IMR-90 (cell line): ENCODE measurements at regions not wholly inside any gene's neighbourhood (a gene's known extent, or its start where the extent isn't known, plus 50 kb on each side); places are given as distances from the start of the nearest gene placed in this dataset.

ENCODE experiments used
- ATAC-seq: fragments of 200-7000 bp; cut with Tn5 transposase; 2 replicates; pipeline ENCODE4 v1.9.1; 2020; ENCODE audit warnings: low read depth, mild to moderate bottlenecking, moderate library complexity
- BruUV-seq: library from RNA; stranded (reverse); fragments of 400-500 nt; replicated peaks from 2 replicates; lab custom pipeline; 2021; lab: Mats Ljungman, UMichigan
- CTCF ChIA-PET: fragments of 300-600 bp; formaldehyde crosslinking; extraction: SDS; loops from one replicate; lab custom pipeline; 2021; ENCODE audit warnings: antibody characterized with exemption; lab: Yijun Ruan, JAX
- POLR2A ChIA-PET: fragments of 300-600 bp; sonication (Branson Sonifier 250); formaldehyde crosslinking; loops from one replicate; lab custom pipeline; 2022; ENCODE audit warnings: antibody characterized with exemption; ENCODE audit not compliant: unreplicated experiment; lab: Charles Lee
- DNase-seq: peaks from one replicate; pipeline ENCODE4 v3.0.0; 2013
- H2AFZ ChIP-seq: replicated peaks from 2 replicates; pipeline ENCODE3; 2013; ENCODE audit warnings: low read length, mild to moderate bottlenecking; ENCODE audit not compliant: poor library complexity
- H2AK5ac ChIP-seq: 2 replicates; pipeline ENCODE4 v1.6.1; 2013; ENCODE audit warnings: low read depth, low read length, inconsistent platforms
- H2AK9ac ChIP-seq: replicated peaks from 2 replicates; pipeline ENCODE3; 2013; ENCODE audit warnings: mild to moderate bottlenecking, low read depth, low read length, moderate library complexity; ENCODE audit not compliant: poor library complexity
- H2BK120ac ChIP-seq: 2 replicates; pipeline ENCODE4 v1.6.1; 2013; ENCODE audit warnings: low read depth, low read length, inconsistent platforms
- H2BK15ac ChIP-seq: 3 replicates; pipeline ENCODE4 v1.6.1; 2013; ENCODE audit warnings: low read depth, low read length, inconsistent platforms
- H2BK20ac ChIP-seq: 2 replicates; pipeline ENCODE4 v1.6.1; 2013; ENCODE audit warnings: low read depth, mild to moderate bottlenecking, inconsistent platforms, low read length, moderate library complexity
- H2BK5ac ChIP-seq: 2 replicates; pipeline ENCODE4 v1.6.1; 2013; ENCODE audit warnings: mild to moderate bottlenecking, low read depth, low read length, inconsistent platforms; ENCODE audit not compliant: poor library complexity, severe bottlenecking
- H3K14ac ChIP-seq: replicated peaks from 2 replicates; pipeline ENCODE4 v1.6.1; 2013; ENCODE audit warnings: low read depth, low read length, inconsistent platforms
- H3K18ac ChIP-seq: 2 replicates; pipeline ENCODE4 v1.6.1; 2013; ENCODE audit warnings: low read depth, low read length, control low read depth
- H3K23ac ChIP-seq: 2 replicates; pipeline ENCODE4 v1.6.1; 2013; ENCODE audit warnings: low read depth, low read length, inconsistent platforms
- H3K27ac ChIP-seq: 2 replicates; pipeline ENCODE4 v1.5.1; 2013; ENCODE audit warnings: mild to moderate bottlenecking, control low read depth, low read length; ENCODE audit not compliant: insufficient read depth
- H3K27me3 ChIP-seq: 2 replicates; pipeline ENCODE4 v1.6.1; 2013; ENCODE audit warnings: low read length; ENCODE audit not compliant: control insufficient read depth, insufficient read depth
- H3K36me3 ChIP-seq: 2 replicates; pipeline ENCODE4 v1.6.1; 2013; ENCODE audit warnings: low read length, mixed read lengths; ENCODE audit not compliant: control insufficient read depth, insufficient read depth
- H3K4ac ChIP-seq: 2 replicates; pipeline ENCODE4 v1.6.1; 2013; ENCODE audit warnings: low read depth, low read length, inconsistent platforms
- H3K4me1 ChIP-seq: 2 replicates; pipeline ENCODE4 v1.6.1; 2013; ENCODE audit warnings: low read length, mixed read lengths; ENCODE audit not compliant: control insufficient read depth, insufficient read depth
- H3K4me2 ChIP-seq: 2 replicates; pipeline ENCODE4 v1.6.1; 2013; ENCODE audit warnings: low read depth, mild to moderate bottlenecking, control low read depth, low read length, moderate library complexity
- H3K4me3 ChIP-seq: 2 replicates; pipeline ENCODE4 v1.5.1; 2013; ENCODE audit warnings: low read depth, mild to moderate bottlenecking, control low read depth, low read length, moderate library complexity; ENCODE audit not compliant: insufficient read depth
- H3K56ac ChIP-seq: 2 replicates; pipeline ENCODE4 v1.6.1; 2013; ENCODE audit warnings: low read length, inconsistent platforms; ENCODE audit not compliant: insufficient read depth; ENCODE audit errors: extremely low read depth
- H3K79me1 ChIP-seq, 2 experiments: 2 replicates each; pipeline ENCODE4 v1.6.1; 2013; ENCODE audit warnings: low read length in 2 of 2, inconsistent platforms in 1 of 2, low read depth in 1 of 2
- H3K9ac ChIP-seq: 2 replicates; pipeline ENCODE4 v1.6.1; 2013; ENCODE audit warnings: low read depth, low read length, control low read depth
- H3K9me1 ChIP-seq: 2 replicates; pipeline ENCODE4 v1.6.1; 2013; ENCODE audit warnings: low read length, inconsistent platforms; ENCODE audit not compliant: insufficient read depth
- H3K9me3 ChIP-seq: 2 replicates; pipeline ENCODE4 v1.6.1; 2013; ENCODE audit warnings: low read length; ENCODE audit not compliant: control insufficient read depth, insufficient read depth
- H4K20me1 ChIP-seq: 2 replicates; pipeline ENCODE4 v1.6.1; 2013; ENCODE audit warnings: low read length, inconsistent platforms; ENCODE audit not compliant: insufficient read depth
- H4K5ac ChIP-seq: 2 replicates; pipeline ENCODE4 v1.6.1; 2013; ENCODE audit warnings: mild to moderate bottlenecking, low read depth, low read length, control low read depth
- H4K8ac ChIP-seq, 2 experiments: 2 replicates each; pipeline ENCODE4 v1.6.1; 2013; ENCODE audit warnings: low read depth in 2 of 2, low read length in 2 of 2, control low read depth in 1 of 2, inconsistent platforms in 1 of 2
- H4K91ac ChIP-seq: 2 replicates; pipeline ENCODE4 v1.6.1; 2013; ENCODE audit warnings: low read depth, low read length, inconsistent platforms; ENCODE audit not compliant: insufficient read depth
- BHLHE40 ChIP-seq: fragments of 150-350 bp; IDR thresholded peaks from 2 replicates; pipeline ENCODE4 v1.6.1; 2016; ENCODE audit warnings: mild to moderate bottlenecking, low read depth, low read length
- MAZ ChIP-seq: IDR thresholded peaks from 2 replicates; pipeline ENCODE4 v1.6.1; 2012; ENCODE audit warnings: low read depth, mild to moderate bottlenecking, low read length, improper control_type of control experiment, moderate library complexity, borderline replicate concordance
- NFE2L2 ChIP-seq: fragments of 150-350 bp; IDR thresholded peaks from 2 replicates; pipeline ENCODE4 v1.6.1; 2016; ENCODE audit warnings: low read depth, mild to moderate bottlenecking, low read length
- RAD21 ChIP-seq: IDR thresholded peaks from 2 replicates; pipeline ENCODE4 v1.6.1; 2012; ENCODE audit warnings: low read length, improper control_type of control experiment
- WGBS, 2 experiments: methylation state at CpG; one replicate each; pipeline versions ENCODE4 v1.1.5 to v1.1.7; 2013; ENCODE audit warnings: missing lambda C conversion rate in 2 of 2; ENCODE audit not compliant: insufficient read length in 1 of 2; ENCODE audit errors: extremely low coverage in 2 of 2; 5-methylcytosine and 5-hydroxymethylcytosine counted together
- dilution Hi-C: fragments of 300-500 bp; cut with HindIII; formaldehyde crosslinking; loops from one replicate; pipeline ENCODE4 v1.14.3; 2018; ENCODE audit warnings: low sequenced_read_pairs; ENCODE audit not compliant: unreplicated experiment
- in situ Hi-C: fragments of 300-500 bp; cut with MboI; formaldehyde crosslinking; loops from 3 replicates; pipeline ENCODE4 v1.14.3; 2019; ENCODE audit warnings: low sequenced_read_pairs, inconsistent platforms, mixed read lengths
- intact Hi-C: fragments of 100-400 bp; cut with micrococcal nuclease; formaldehyde crosslinking; loops from 2 replicates; pipeline ENCODE4 v1.10.0; 2022
- TF ChIP-seq, protein P1 (sequence below): fragments of 150-350 bp; IDR thresholded peaks from 2 replicates; pipeline ENCODE4 v1.6.1; 2016; ENCODE audit warnings: low read depth, mild to moderate bottlenecking, low read length, moderate library complexity, borderline replicate concordance

DNA sequence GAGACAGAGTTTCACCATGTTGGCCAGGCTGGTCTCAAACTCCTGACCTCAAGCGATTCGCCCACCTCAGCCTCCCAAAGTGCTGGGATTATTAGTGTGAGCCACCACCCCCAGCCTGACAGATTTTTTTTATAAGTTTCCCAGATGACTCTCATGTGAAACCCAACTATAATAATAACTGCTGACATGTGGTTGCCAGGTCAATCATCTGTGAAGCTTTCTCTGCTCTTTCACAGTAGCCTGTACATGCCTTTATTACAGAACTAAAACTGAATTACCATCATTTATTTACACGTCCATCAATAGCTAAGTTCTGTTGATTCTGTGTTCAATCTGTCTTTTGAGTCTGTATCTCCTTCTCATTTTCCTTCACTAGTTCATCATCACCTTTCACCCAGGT, 218.5 kb downstream of the RPS29 start:
- Histone ChIP-seq H3K56ac (no peak overlapping the region), H3K27me3 (no peaks in the 10 kb centered on the region), H3K23ac (no peak overlapping the region), H3K36me3 (no peaks in the 10 kb centered on the region), H3K79me1 (no peaks in the 10 kb centered on the region), H3K27ac (no peak overlapping the region), H3K4me1 (no peaks in the 10 kb centered on the region), H3K18ac (no peak overlapping the region), H2BK5ac (no peak overlapping the region), H3K9me3 (no peaks in the 10 kb centered on the region), H3K9ac (no peak overlapping the region), H2AFZ (no peak overlapping the region), H2BK15ac (no peak overlapping the region), H2BK120ac (no peak overlapping the region), H2BK20ac (no peak overlapping the region), H3K4me2 (no peak overlapping the region), H4K8ac (no peak overlapping the region), H4K91ac (no peak overlapping the region), H2AK5ac (no peak overlapping the region), H2AK9ac (no peak overlapping the region), H3K4me3 (no peak overlapping the region), H4K5ac (no peak overlapping the region), H3K4ac (no peak overlapping the region), H3K9me1 (no peaks in the 10 kb centered on the region), H4K20me1 (no peaks in the 10 kb centered on the region), H3K14ac (no peak overlapping the region)
- no peak for ATAC-seq
- intact Hi-C loops (no loop called here), dilution Hi-C loops (no loop called here), in situ Hi-C loops (no loop called here)
- POLR2A ChIA-PET: no interaction called here
- WGBS, 2 experiments: no CpG with 5 or more reads among the region's 3 CpGs
- CTCF ChIA-PET: no interaction called here
- DNase-seq: no peak
- TF ChIP-seq RAD21: no peak
- no peak for TF ChIP-seq MAZ
- TF ChIP-seq, protein P1, sequence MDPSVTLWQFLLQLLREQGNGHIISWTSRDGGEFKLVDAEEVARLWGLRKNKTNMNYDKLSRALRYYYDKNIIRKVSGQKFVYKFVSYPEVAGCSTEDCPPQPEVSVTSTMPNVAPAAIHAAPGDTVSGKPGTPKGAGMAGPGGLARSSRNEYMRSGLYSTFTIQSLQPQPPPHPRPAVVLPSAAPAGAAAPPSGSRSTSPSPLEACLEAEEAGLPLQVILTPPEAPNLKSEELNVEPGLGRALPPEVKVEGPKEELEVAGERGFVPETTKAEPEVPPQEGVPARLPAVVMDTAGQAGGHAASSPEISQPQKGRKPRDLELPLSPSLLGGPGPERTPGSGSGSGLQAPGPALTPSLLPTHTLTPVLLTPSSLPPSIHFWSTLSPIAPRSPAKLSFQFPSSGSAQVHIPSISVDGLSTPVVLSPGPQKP: no peak
- no peak for TF ChIP-seq BHLHE40
- TF ChIP-seq NFE2L2: no peak
- no TSS peak for BruUV-seq
